ENCODE measurements at regions not wholly inside any gene's neighbourhood (a gene's known extent, or its start where the extent isn't known, plus 50 kb on each side); places are given as distances from the start of the nearest gene placed in this dataset.

GRCh38 chr4:43238008-43238407 lies 345.5 kb downstream of the GRXCR1 start:
- no peak for DNase-seq (ENCODE audit: low spot score in 2 of 2)
- no peak overlapping the region for H3K4me3 ChIP-seq (ENCODE audit: low read depth, poor library complexity, severe bottlenecking)
- 53 to 67% methylated on average over 1 of the region's 1 CpG for WGBS, 2 donors
- intact Hi-C loops (cut with DNase I; ENCODE audit: low total_unique reads), result no loop called here
- TF ChIP-seq POLR2A (IDR thresholded peaks at IDR 0.05), result no peak
- no peak for TF ChIP-seq CTCF (IDR thresholded peaks at IDR 0.05)

DNA sequence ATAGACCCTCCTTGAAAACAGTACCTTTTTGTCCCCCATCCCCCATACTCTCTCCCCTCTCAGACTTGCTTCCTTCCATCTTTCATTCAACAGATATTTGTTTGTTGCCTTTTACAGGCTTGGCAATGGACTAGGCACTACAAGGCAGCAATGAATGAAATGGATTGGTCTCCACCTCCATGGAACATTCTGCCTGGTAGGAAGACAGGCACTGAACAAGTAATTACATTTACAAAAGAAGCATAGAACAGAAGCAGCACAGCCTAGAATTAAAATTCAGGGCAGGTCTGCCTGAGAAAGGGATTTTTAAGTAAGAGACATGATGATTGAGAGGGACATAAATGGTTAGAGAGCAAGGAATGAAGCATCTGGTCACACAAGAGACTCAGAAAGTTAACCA lies 346.1 kb downstream of the GRXCR1 start:
- no peak for DNase-seq (ENCODE audit: low spot score in 2 of 2)
- no peak overlapping the region for H3K4me3 ChIP-seq (ENCODE audit: low read depth, poor library complexity, severe bottlenecking)
- intact Hi-C loops (cut with DNase I; ENCODE audit: low total_unique reads), result no loop called here
- TF ChIP-seq POLR2A (IDR thresholded peaks at IDR 0.05) (no peak), CTCF (IDR thresholded peaks at IDR 0.05) (no peak)

DNA sequence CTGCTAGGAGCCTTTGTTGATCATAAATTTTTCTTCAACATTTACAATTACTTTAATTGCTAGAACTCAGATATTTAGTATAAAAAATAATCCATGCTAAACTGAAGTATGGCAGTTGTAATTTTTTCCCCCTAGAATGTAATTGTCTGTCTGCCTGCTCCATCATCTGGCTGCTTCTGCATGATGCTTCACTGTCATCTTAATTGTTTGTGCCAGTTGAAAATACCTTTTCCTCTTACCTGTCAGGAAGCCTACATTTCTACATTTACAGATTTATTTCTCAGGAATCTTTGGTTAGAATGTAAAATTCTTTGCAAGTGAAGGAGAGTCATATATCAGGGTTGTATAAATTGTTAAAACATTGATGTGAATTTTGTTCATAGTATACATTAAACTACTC lies 348.6 kb downstream of the GRXCR1 start:
- DNase-seq (ENCODE audit: low spot score in 2 of 2), result no peak
- no peak overlapping the region for H3K4me3 ChIP-seq (ENCODE audit: low read depth, poor library complexity, severe bottlenecking)
- no peak for TF ChIP-seq CTCF (IDR thresholded peaks at IDR 0.05)
- TF ChIP-seq POLR2A (IDR thresholded peaks at IDR 0.05), result no peak
- intact Hi-C loops (cut with DNase I; ENCODE audit: low total_unique reads), result no loop called here

DNA sequence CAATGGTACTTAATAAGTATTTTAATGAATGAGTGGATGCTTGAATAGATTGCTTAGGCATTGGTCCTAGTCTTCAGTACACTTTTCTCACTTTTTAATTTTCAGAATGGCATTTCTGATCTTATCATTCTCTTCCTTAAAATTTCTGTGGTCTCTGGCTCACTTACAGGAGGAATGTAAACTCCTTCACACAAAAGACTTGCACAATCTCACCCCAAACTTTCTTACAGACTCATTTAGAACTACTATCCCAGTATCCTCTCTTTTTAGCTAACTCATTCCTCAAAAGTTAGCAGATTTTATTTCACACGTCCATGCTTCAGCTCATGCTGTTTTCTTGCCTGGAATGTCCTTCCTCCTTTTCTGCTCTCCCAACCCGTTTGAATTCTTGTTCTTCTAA lies 350.1 kb downstream of the GRXCR1 start:
- TF ChIP-seq POLR2A (IDR thresholded peaks at IDR 0.05), result no peak
- TF ChIP-seq CTCF (IDR thresholded peaks at IDR 0.05), result no peak
- no peak overlapping the region for H3K4me3 ChIP-seq (ENCODE audit: low read depth, poor library complexity, severe bottlenecking)
- no peak for DNase-seq (ENCODE audit: low spot score in 2 of 2)
- WGBS, 2 donors, result 33 to 60% methylated on average over 2 of the region's 2 CpGs
- intact Hi-C loops (cut with DNase I; ENCODE audit: low total_unique reads), result no loop called here

DNA sequence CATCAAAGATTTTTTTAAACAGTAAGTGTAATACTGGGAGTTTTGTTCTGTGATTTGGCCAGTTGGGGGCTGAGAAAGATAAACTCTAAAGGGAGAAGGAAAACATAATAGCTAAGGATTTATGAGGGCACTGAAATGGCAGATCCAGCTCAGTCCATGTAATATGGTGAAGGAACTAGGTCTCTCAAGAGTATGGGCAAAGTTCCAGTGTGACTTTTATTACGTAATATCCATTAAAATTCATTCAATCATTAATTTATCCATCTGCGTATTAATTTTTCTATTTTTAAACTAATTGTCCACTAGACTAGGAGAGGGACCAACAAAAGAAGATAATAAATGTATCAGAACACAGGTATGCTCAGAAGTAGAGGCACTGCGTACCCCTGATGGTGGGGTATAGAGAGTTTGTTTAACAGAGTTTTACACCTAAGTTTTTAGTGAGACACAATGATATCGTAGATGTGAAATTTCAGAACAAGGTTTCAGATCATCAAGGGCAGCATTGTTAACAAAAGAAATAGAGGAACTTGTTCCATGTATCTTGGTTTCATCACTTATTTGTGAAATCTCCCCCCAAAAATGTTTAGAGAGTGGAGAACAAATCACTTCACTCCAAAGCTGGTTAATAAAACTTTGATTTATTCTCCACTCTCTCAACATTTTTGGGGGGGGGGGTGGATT lies 351.1 kb downstream of the GRXCR1 start:
- no peak overlapping the region for H3K4me3 ChIP-seq (ENCODE audit: low read depth, poor library complexity, severe bottlenecking)
- WGBS, 2 donors, result 88 to 89% methylated on average over 4 of the region's 4 CpGs
- no peak for DNase-seq (ENCODE audit: low spot score in 2 of 2)
- intact Hi-C loops (cut with DNase I; ENCODE audit: low total_unique reads), result no loop called here
- TF ChIP-seq POLR2A (IDR thresholded peaks at IDR 0.05), result no peak
- TF ChIP-seq CTCF (IDR thresholded peaks at IDR 0.05), result no peak

DNA sequence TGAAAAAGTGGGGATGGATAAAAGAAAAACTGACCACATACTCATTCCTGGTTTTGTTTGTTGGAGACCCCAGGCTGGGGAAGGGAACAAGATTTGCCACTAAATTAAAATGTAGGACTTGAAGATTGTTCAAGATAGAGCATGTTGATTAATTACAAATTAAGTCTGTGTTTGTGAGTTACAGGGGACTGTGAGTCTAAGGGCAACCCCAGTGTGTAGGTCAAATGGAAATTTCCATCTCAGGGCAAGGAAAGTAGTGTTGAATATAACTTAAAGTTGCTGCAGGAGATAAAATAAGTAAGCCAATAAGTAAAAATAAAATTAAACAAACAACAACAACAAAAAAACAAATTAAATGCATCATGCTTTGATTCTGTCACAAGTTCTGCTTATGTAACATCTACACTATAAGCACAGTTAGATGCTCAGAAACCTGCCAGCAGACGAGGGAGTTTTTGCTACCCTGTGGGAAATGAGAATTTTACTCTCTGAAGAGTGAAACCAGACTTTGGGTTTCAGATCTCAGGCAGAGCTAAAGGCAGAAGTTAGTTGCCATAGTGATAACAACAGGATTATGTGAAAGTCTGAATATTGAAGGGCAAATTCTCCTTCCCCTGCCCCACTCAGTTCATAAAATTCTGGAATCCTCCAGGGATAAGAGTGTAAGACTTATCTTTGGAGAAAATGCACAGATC lies 352.3 kb downstream of the GRXCR1 start:
- no peak overlapping the region for H3K4me3 ChIP-seq (ENCODE audit: low read depth, poor library complexity, severe bottlenecking)
- TF ChIP-seq CTCF (IDR thresholded peaks at IDR 0.05), result no peak
- TF ChIP-seq POLR2A (IDR thresholded peaks at IDR 0.05), result no peak
- intact Hi-C loops (cut with DNase I; ENCODE audit: low total_unique reads), result no loop called here
- WGBS, 2 donors, result 31 to 35% methylated on average over 1 of the region's 1 CpG
- DNase-seq (ENCODE audit: low spot score in 2 of 2), result no peak
